Activated naive CD4-positive, alpha-beta T cell treated with anti-CD3 and anti-CD28 coated beads, Interleukin-2, amount 10 ng/mL, durations not matched to agents 7 days and 5 days (primary cell): ENCODE measurements at regions not wholly inside any gene's neighbourhood (a gene's known extent, or its start where the extent isn't known, plus 50 kb on each side); places are given as distances from the start of the nearest gene placed in this dataset.

ENCODE experiments used
- CTCF ChIA-PET: fragments of 350-600 bp; sonication (Branson Sonifier 250); formaldehyde crosslinking; loops from one replicate; lab custom pipeline; 2021; ENCODE audit warnings: antibody characterized with exemption; lab: Charles Lee
- DNase-seq: peaks from one replicate; pipeline ENCODE4 v3.0.0-alpha.2; 2020
- H3K27ac Mint-ChIP-seq: one replicate; pipeline ENCODE4 v1.8.0; 2021; ENCODE audit warnings: mild to moderate bottlenecking, moderate library complexity, mixed read lengths
- H3K27me3 Mint-ChIP-seq: one replicate; pipeline ENCODE4 v1.8.0; 2021; ENCODE audit warnings: mild to moderate bottlenecking, mixed read lengths
- H3K36me3 Mint-ChIP-seq: one replicate; pipeline ENCODE4 v1.8.0; 2021; ENCODE audit warnings: mixed read lengths
- H3K4me1 Mint-ChIP-seq: one replicate; pipeline ENCODE4 v1.8.0; 2021; ENCODE audit warnings: mixed read lengths
- H3K4me3 Mint-ChIP-seq: one replicate; pipeline ENCODE4 v1.8.0; 2021; ENCODE audit warnings: mild to moderate bottlenecking, moderate library complexity, mixed read lengths
- H3K9me3 Mint-ChIP-seq: one replicate; pipeline ENCODE4 v1.8.0; 2021; ENCODE audit warnings: mixed read lengths

GRCh38 chr13:50682002-50682401 is 161.5 kb downstream of the DLEU7 start:
- Mint-ChIP-seq H3K4me1 (peaks cover 8% of the 10 kb centered on the region), H3K27ac (no peak overlapping the region), H3K36me3 (no peaks in the 10 kb centered on the region), H3K4me3 (no peak overlapping the region), H3K9me3 (no peaks in the 10 kb centered on the region), H3K27me3 (no peaks in the 10 kb centered on the region)
- no peak for DNase-seq
- CTCF ChIA-PET = no interaction called here

- Mint-ChIP-seq H3K9me3 (no peaks in the 10 kb centered on the region), H3K27me3 (no peaks in the 10 kb centered on the region), H3K36me3 (no peaks in the 10 kb centered on the region), H3K4me3 (no peak overlapping the region), H3K4me1 (peaks cover 9% of the 10 kb centered on the region), H3K27ac (no peak overlapping the region)
- CTCF ChIA-PET = no interaction called here
- no peak for DNase-seq
These were observed 160.5 kb downstream of the DLEU7 start for GRCh38 chr13:50682966-50683365.

- no peak overlapping the region for H3K27ac Mint-ChIP-seq
- CTCF ChIA-PET = no interaction called here
- DNase-seq = no peak
These were observed 159.1 kb downstream of the DLEU7 start for GRCh38 chr13:50684366-50684765.

GRCh38 chr13:50685491-50685890 is 158.0 kb downstream of the DLEU7 start:
- Mint-ChIP-seq H3K27me3 (no peaks in the 10 kb centered on the region), H3K27ac (no peak overlapping the region), H3K36me3 (no peaks in the 10 kb centered on the region), H3K9me3 (no peaks in the 10 kb centered on the region), H3K4me3 (no peak overlapping the region), H3K4me1 (peaks cover 9% of the 10 kb centered on the region)
- no peak for DNase-seq
- CTCF ChIA-PET = no interaction called here

More at GRCh38 chr13:50684366-50684765, 159.1 kb downstream of the DLEU7 start:
- H3K27me3 Mint-ChIP-seq = no peaks in the 10 kb centered on the region
- H3K9me3 Mint-ChIP-seq = no peaks in the 10 kb centered on the region
- no peak overlapping the region for H3K4me3 Mint-ChIP-seq
- peaks cover 9% of the 10 kb centered on the region for H3K4me1 Mint-ChIP-seq
- H3K36me3 Mint-ChIP-seq = no peaks in the 10 kb centered on the region

- DNase-seq = no peak
- Mint-ChIP-seq H3K9me3 (no peaks in the 10 kb centered on the region), H3K36me3 (no peaks in the 10 kb centered on the region), H3K4me3 (no peak overlapping the region), H3K27me3 (no peaks in the 10 kb centered on the region), H3K4me1 (peaks cover 9% of the 10 kb centered on the region), H3K27ac (no peak overlapping the region)
- CTCF ChIA-PET = interaction anchor here (1.0 kb wide), 1 partner anchor 226 kb away, joined by 3 read pairs; no protein-coding TSS in a partner anchor
These were observed 157.5 kb downstream of the DLEU7 start for GRCh38 chr13:50685956-50686355.

- Mint-ChIP-seq H3K27ac (no peak overlapping the region), H3K9me3 (no peaks in the 10 kb centered on the region), H3K36me3 (no peaks in the 10 kb centered on the region), H3K27me3 (no peaks in the 10 kb centered on the region), H3K4me3 (no peak overlapping the region), H3K4me1 (peaks cover 9% of the 10 kb centered on the region)
- CTCF ChIA-PET = interaction anchor here (1.0 kb wide), 1 partner anchor 225 kb away, joined by 3 read pairs; no protein-coding TSS in a partner anchor
- DNase-seq = no peak
These were observed 156.9 kb downstream of the DLEU7 start for GRCh38 chr13:50686551-50686950.

- H3K9me3 Mint-ChIP-seq = no peaks in the 10 kb centered on the region
- H3K27ac Mint-ChIP-seq = no peak overlapping the region
- H3K4me3 Mint-ChIP-seq = no peak overlapping the region
- DNase-seq = no peak
- CTCF ChIA-PET = no interaction called here
- H3K36me3 Mint-ChIP-seq = no peaks in the 10 kb centered on the region
- peaks cover 9% of the 10 kb centered on the region for H3K4me1 Mint-ChIP-seq
- H3K27me3 Mint-ChIP-seq = no peaks in the 10 kb centered on the region
These were observed 155.9 kb downstream of the DLEU7 start for GRCh38 chr13:50687545-50687944.

GRCh38 chr13:50690006-50690405 is 153.5 kb downstream of the DLEU7 start:
- Mint-ChIP-seq H3K27ac (no peak overlapping the region), H3K4me3 (no peak overlapping the region), H3K9me3 (no peaks in the 10 kb centered on the region), H3K36me3 (no peaks in the 10 kb centered on the region), H3K4me1 (peaks cover 8% of the 10 kb centered on the region), H3K27me3 (no peaks in the 10 kb centered on the region)
- CTCF ChIA-PET = no interaction called here
- DNase-seq = no peak

- Mint-ChIP-seq H3K27ac (no peak overlapping the region), H3K36me3 (no peaks in the 10 kb centered on the region), H3K4me3 (no peak overlapping the region), H3K4me1 (peaks cover 8% of the 10 kb centered on the region), H3K9me3 (no peaks in the 10 kb centered on the region), H3K27me3 (peaks cover under 1% of the 10 kb centered on the region)
- CTCF ChIA-PET = no interaction called here
- no peak for DNase-seq
These were observed 152.3 kb downstream of the DLEU7 start for GRCh38 chr13:50691176-50691680.

GRCh38 chr13:50691681-50692263 is 151.7 kb downstream of the DLEU7 start:
- CTCF ChIA-PET = no interaction called here
- Mint-ChIP-seq H3K4me3 (no peak overlapping the region), H3K36me3 (no peaks in the 10 kb centered on the region), H3K4me1 (peaks cover 4% of the 10 kb centered on the region), H3K9me3 (no peaks in the 10 kb centered on the region), H3K27me3 (peaks cover 5% of the 10 kb centered on the region), H3K27ac (no peak overlapping the region)
- no peak for DNase-seq

GRCh38 chr13:50692396-50692915 is 151.0 kb downstream of the DLEU7 start:
- Mint-ChIP-seq H3K36me3 (no peaks in the 10 kb centered on the region), H3K9me3 (no peaks in the 10 kb centered on the region), H3K27ac (no peak overlapping the region), H3K4me1 (no peaks in the 10 kb centered on the region), H3K4me3 (no peak overlapping the region), H3K27me3 (peaks cover 5% of the 10 kb centered on the region)
- no peak for DNase-seq
- CTCF ChIA-PET = no interaction called here

GRCh38 chr13:50693727-50694126 is 149.8 kb downstream of the DLEU7 start:
- H3K9me3 Mint-ChIP-seq = no peaks in the 10 kb centered on the region
- H3K36me3 Mint-ChIP-seq = no peaks in the 10 kb centered on the region
- H3K4me1 Mint-ChIP-seq = no peaks in the 10 kb centered on the region
- H3K27ac Mint-ChIP-seq = no peak overlapping the region
- H3K27me3 Mint-ChIP-seq = peaks cover 5% of the 10 kb centered on the region
- H3K4me3 Mint-ChIP-seq = no peak overlapping the region
- CTCF ChIA-PET = interaction anchor here (0.9 kb wide), 2 partner anchors 88 to 717 kb away, joined by 3 to 4 read pairs; no protein-coding TSS in a partner anchor
- no peak for DNase-seq

- no peak overlapping the region for H3K27ac Mint-ChIP-seq
- peaks cover 5% of the 10 kb centered on the region for H3K27me3 Mint-ChIP-seq
- H3K9me3 Mint-ChIP-seq = no peaks in the 10 kb centered on the region
- CTCF ChIA-PET = no interaction called here
- H3K4me3 Mint-ChIP-seq = no peak overlapping the region
- no peak for DNase-seq
- H3K4me1 Mint-ChIP-seq = no peaks in the 10 kb centered on the region
- H3K36me3 Mint-ChIP-seq = no peaks in the 10 kb centered on the region
These were observed 145.5 kb downstream of the DLEU7 start for GRCh38 chr13:50697746-50698539.

- H3K4me1 Mint-ChIP-seq = no peaks in the 10 kb centered on the region
- peaks cover 5% of the 10 kb centered on the region for H3K27me3 Mint-ChIP-seq
- H3K36me3 Mint-ChIP-seq = no peaks in the 10 kb centered on the region
- H3K4me3 Mint-ChIP-seq = no peak overlapping the region
- CTCF ChIA-PET = no interaction called here
- H3K27ac Mint-ChIP-seq = no peak overlapping the region
- DNase-seq = no peak
- H3K9me3 Mint-ChIP-seq = no peaks in the 10 kb centered on the region
These were observed 143.4 kb downstream of the DLEU7 start for GRCh38 chr13:50699874-50700663.
